ENCODE measurements at regions not wholly inside any gene's neighbourhood (a gene's known extent, or its start where the extent isn't known, plus 50 kb on each side); places are given as distances from the start of the nearest gene placed in this dataset.

DNA sequence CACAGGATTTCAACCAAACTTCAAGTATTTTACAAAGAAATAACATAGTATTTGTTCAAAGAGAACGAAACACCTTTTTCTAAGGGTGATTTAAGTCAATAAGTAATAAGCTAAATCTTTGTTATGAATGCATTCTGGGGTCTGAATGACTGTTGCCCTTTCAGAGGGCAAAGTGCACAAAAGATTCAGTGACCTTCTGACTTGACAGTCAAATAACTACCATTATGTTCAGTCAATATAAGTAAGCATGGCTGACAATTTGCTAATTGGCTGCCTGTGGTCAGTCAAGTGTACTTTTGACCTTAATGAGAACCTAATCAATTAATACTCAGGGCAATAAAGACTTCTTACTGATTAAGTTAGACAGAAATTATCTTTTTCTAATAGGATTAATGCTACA lies 133.1 kb upstream of the NANOGP8 start:
- Histone ChIP-seq H3K4me1 (ENCODE audit: insufficient read depth, low read length, severe bottlenecking) (no peaks in the 10 kb centered on the region), H2AFZ (ENCODE audit: low read length) (no peak overlapping the region), H3K27me3 (ENCODE audit: insufficient read depth, low read length) (no peaks in the 10 kb centered on the region), H3K9me2 (ENCODE audit: low read depth, low read length) (no peaks in the 10 kb centered on the region), H3K4me3 (ENCODE audit: low read depth, low read length, poor library complexity, severe bottlenecking) (no peak overlapping the region), H3K36me3 (ENCODE audit: insufficient read depth, low read length) (no peaks in the 10 kb centered on the region), H3K27ac (ENCODE audit: low read depth, low read length, poor library complexity, severe bottlenecking) (no peak overlapping the region), H3K79me2 (ENCODE audit: insufficient read depth, low read length) (no peaks in the 10 kb centered on the region), H3K4me2 (ENCODE audit: low read length) (no peak overlapping the region), H3K9me3 (ENCODE audit: low read length) (no peaks in the 10 kb centered on the region), H3F3A (ENCODE audit: insufficient read depth, low read length) (no peaks in the 10 kb centered on the region), H4K20me1 (ENCODE audit: insufficient read depth, low read length) (no peaks in the 10 kb centered on the region), H3K9ac (ENCODE audit: low read length) (no peak overlapping the region)
- TF ChIP-seq EZH2 (IDR thresholded peaks at IDR 0.05; ENCODE audit: borderline replicate concordance, low read length), result no peak
- TF ChIP-seq, protein P1, sequence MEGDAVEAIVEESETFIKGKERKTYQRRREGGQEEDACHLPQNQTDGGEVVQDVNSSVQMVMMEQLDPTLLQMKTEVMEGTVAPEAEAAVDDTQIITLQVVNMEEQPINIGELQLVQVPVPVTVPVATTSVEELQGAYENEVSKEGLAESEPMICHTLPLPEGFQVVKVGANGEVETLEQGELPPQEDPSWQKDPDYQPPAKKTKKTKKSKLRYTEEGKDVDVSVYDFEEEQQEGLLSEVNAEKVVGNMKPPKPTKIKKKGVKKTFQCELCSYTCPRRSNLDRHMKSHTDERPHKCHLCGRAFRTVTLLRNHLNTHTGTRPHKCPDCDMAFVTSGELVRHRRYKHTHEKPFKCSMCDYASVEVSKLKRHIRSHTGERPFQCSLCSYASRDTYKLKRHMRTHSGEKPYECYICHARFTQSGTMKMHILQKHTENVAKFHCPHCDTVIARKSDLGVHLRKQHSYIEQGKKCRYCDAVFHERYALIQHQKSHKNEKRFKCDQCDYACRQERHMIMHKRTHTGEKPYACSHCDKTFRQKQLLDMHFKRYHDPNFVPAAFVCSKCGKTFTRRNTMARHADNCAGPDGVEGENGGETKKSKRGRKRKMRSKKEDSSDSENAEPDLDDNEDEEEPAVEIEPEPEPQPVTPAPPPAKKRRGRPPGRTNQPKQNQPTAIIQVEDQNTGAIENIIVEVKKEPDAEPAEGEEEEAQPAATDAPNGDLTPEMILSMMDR (IDR thresholded peaks at IDR 0.05; ENCODE audit: low read length), result no peak

DNA sequence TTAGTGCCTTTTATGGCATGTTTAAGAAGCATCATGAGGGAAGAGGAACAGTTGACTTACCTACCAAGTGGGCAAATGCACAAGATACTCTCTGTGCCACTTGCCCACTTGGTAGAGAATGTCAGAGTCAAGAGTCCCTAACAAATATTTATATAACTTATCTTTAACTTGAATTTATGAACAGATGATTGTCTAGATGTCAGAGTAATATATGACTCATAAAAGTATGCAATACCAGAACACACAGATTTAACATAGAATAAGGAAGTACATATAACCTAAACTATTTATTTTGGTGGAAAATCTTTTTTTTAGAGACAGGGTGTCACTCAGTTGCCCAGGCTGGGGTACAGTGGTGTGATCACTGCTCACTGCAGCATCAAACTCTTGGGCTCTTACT lies 130.0 kb upstream of the NANOGP8 start:
- no peaks in the 10 kb centered on the region for H4K20me1 ChIP-seq (ENCODE audit: insufficient read depth, low read length)
- no peaks in the 10 kb centered on the region for H3K27me3 ChIP-seq (ENCODE audit: insufficient read depth, low read length)
- H3K27ac ChIP-seq (ENCODE audit: low read depth, low read length, poor library complexity, severe bottlenecking), result no peak overlapping the region
- no peaks in the 10 kb centered on the region for H3K79me2 ChIP-seq (ENCODE audit: insufficient read depth, low read length)
- no peaks in the 10 kb centered on the region for H3K4me1 ChIP-seq (ENCODE audit: insufficient read depth, low read length, severe bottlenecking)
- H2AFZ ChIP-seq (ENCODE audit: low read length), result no peak overlapping the region
- H3K9me2 ChIP-seq (ENCODE audit: low read depth, low read length), result no peaks in the 10 kb centered on the region
- no peaks in the 10 kb centered on the region for H3K36me3 ChIP-seq (ENCODE audit: insufficient read depth, low read length)
- H3F3A ChIP-seq (ENCODE audit: insufficient read depth, low read length), result no peaks in the 10 kb centered on the region
- no peak overlapping the region for H3K4me3 ChIP-seq (ENCODE audit: low read depth, low read length, poor library complexity, severe bottlenecking)
- TF ChIP-seq, protein P1 (IDR thresholded peaks at IDR 0.05; ENCODE audit: low read length), result no peak
- TF ChIP-seq EZH2 (IDR thresholded peaks at IDR 0.05; ENCODE audit: borderline replicate concordance, low read length), result no peak
- no peaks in the 10 kb centered on the region for H3K9me3 ChIP-seq (ENCODE audit: low read length)
- no peak overlapping the region for H3K4me2 ChIP-seq (ENCODE audit: low read length)
- no peak overlapping the region for H3K9ac ChIP-seq (ENCODE audit: low read length)

DNA sequence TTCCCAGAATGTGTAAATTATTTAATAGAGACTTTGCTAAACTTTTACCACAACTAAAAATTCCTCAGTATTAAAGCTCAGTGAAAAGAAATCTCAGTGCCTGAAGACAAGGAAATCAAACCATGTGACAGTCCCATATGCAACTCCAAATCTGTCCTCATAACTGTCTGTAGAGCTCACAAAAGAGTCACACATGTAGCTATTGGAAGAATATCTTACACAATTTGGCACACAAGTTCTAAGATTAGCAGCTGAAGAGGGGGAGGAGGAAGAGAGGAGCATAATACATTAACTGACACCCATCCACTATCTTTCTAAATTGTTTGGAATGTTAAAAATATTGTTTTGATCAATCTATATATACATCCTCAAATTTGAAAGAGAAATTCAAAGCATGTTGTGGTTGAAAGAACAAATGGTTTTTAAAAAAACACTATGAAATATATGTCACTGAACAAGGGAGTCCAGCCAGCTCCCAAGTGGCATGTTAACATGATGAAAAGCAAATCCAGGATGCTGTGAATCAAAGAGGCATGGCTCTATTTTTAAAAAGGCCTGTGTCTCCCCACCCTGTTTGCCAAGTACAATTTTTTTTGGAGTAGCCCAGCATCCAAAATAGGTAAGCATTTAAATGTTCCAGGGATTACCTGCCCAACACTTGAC lies 126.3 kb upstream of the NANOGP8 start:
- Histone ChIP-seq H3K4me3 (ENCODE audit: low read depth, low read length, poor library complexity, severe bottlenecking) (no peak overlapping the region), H2AFZ (ENCODE audit: low read length) (no peak overlapping the region), H3K4me1 (ENCODE audit: insufficient read depth, low read length, severe bottlenecking) (no peaks in the 10 kb centered on the region), H3K9ac (ENCODE audit: low read length) (no peak overlapping the region), H4K20me1 (ENCODE audit: insufficient read depth, low read length) (no peaks in the 10 kb centered on the region), H3K4me2 (ENCODE audit: low read length) (no peak overlapping the region), H3K36me3 (ENCODE audit: insufficient read depth, low read length) (no peaks in the 10 kb centered on the region), H3K79me2 (ENCODE audit: insufficient read depth, low read length) (no peaks in the 10 kb centered on the region), H3K27ac (ENCODE audit: low read depth, low read length, poor library complexity, severe bottlenecking) (no peak overlapping the region), H3K9me2 (ENCODE audit: low read depth, low read length) (no peaks in the 10 kb centered on the region), H3F3A (ENCODE audit: insufficient read depth, low read length) (no peaks in the 10 kb centered on the region), H3K27me3 (ENCODE audit: insufficient read depth, low read length) (no peaks in the 10 kb centered on the region), H3K9me3 (ENCODE audit: low read length) (no peaks in the 10 kb centered on the region)
- TF ChIP-seq, protein P1 (IDR thresholded peaks at IDR 0.05; ENCODE audit: low read length), result no peak
- TF ChIP-seq EZH2 (IDR thresholded peaks at IDR 0.05; ENCODE audit: borderline replicate concordance, low read length), result no peak

Measured in OCI-LY1 (cell line).